ENCODE measurements at regions not wholly inside any gene's neighbourhood (a gene's known extent, or its start where the extent isn't known, plus 50 kb on each side); places are given as distances from the start of the nearest gene placed in this dataset.
"Not testable (repeated sequence)": the region's sequence is repeated elsewhere in the genome, so short reads cannot be mapped to it uniquely, and the experiment has no call there.

DNA sequence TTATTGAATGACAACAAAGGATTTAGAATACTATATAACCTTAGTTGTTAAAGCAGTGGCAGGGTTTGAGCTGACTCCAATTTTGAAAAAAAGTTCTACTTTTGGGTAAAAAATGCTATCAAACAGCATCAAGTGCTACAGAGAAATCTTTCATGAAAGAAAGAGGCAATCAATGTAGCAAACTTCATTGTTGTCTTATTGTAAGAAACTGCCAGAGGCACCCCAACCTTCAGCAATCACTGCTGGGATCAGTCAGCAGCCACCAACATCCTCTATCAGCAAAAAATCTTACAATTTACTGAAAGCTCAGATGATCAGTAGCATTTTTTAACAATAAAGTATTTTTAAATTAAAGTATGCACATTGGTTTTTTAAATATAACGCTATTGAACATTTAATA, 4754.7 kb upstream of the OR11H1 start:
- H3K4me1 Mint-ChIP-seq; ATAC-seq (ENCODE audit: low read depth); H3K4me3 Mint-ChIP-seq; H3K27me3 Mint-ChIP-seq; H3K27ac Mint-ChIP-seq; CTCF ChIA-PET; H3K36me3 Mint-ChIP-seq (ENCODE audit: low read depth); DNase-seq; intact Hi-C loops (cut with micrococcal nuclease); POLR2A ChIA-PET: not testable (repeated sequence)
- H3K9me3 Mint-ChIP-seq = peaks cover 18% of the 10 kb centered on the region

GRCh38 chr22:10775601-10776357, 4752.2 kb upstream of the OR11H1 start:
- H3K4me3 Mint-ChIP-seq; POLR2A ChIA-PET; ATAC-seq (ENCODE audit: low read depth); DNase-seq; H3K27ac Mint-ChIP-seq; intact Hi-C loops (cut with micrococcal nuclease); H3K36me3 Mint-ChIP-seq (ENCODE audit: low read depth); H3K27me3 Mint-ChIP-seq; H3K4me1 Mint-ChIP-seq; CTCF ChIA-PET: not testable (repeated sequence)
- H3K9me3 Mint-ChIP-seq = peaks cover 22% of the 10 kb centered on the region

- H3K27me3 Mint-ChIP-seq; intact Hi-C loops (cut with micrococcal nuclease); H3K4me1 Mint-ChIP-seq; H3K27ac Mint-ChIP-seq; H3K36me3 Mint-ChIP-seq (ENCODE audit: low read depth); H3K4me3 Mint-ChIP-seq; CTCF ChIA-PET; ATAC-seq (ENCODE audit: low read depth); POLR2A ChIA-PET; DNase-seq: not testable (repeated sequence)
- peaks cover 22% of the 10 kb centered on the region for H3K9me3 Mint-ChIP-seq
These were observed 4751.6 kb upstream of the OR11H1 start for GRCh38 chr22:10776358-10776729.

DNA sequence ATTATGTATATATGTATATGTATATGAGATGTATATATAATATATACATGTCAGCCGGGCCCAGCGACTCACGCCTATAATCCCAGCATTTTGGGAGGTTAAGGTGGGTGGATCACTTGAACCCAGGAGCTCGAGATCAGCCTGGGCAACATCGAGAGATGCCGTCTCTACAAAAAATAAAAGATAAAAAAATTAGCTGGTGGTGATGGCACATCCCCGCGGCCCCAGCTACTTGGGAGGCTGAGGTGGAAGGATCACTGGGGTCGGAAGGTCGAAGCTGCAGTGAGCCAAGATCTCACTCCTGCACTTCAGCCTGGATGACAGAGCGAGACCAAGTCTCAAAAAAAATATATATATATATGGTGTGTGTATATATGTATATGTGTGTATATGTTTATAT, 4750.3 kb upstream of the OR11H1 start:
- intact Hi-C loops (cut with micrococcal nuclease); H3K4me1 Mint-ChIP-seq; H3K27me3 Mint-ChIP-seq; H3K27ac Mint-ChIP-seq; CTCF ChIA-PET; POLR2A ChIA-PET; DNase-seq; H3K4me3 Mint-ChIP-seq; H3K36me3 Mint-ChIP-seq (ENCODE audit: low read depth); ATAC-seq (ENCODE audit: low read depth): not testable (repeated sequence)
- peaks cover 22% of the 10 kb centered on the region for H3K9me3 Mint-ChIP-seq

DNA sequence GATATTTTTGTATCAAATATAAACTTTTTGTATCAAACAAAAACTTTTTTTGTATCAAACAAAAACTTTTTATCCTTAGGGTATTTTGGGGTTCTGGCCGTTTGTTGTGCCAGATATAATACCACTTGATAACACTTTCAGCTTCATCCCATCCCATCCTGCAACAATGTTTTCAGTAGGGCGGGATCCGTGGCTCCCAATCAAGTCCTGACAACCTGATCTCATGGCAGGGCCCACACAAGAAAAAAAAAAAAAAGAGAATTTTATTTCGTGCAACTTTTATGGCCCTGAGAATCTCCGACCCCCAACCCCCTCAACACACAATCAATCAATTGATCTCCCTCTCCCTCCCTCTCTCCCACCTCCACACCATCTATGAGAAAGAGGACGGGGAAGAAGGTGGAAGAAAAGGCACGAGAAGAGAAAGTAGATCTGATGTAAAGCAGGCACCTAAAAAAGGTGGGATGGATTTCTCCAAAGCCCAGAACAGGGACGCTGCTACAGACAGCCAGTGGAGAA, 4749.6 kb upstream of the OR11H1 start:
- DNase-seq (no peak), ATAC-seq (ENCODE audit: low read depth) (no peak)
- no peak overlapping the region for H3K4me3 Mint-ChIP-seq
- H3K27me3 Mint-ChIP-seq = no peaks in the 10 kb centered on the region
- CTCF ChIA-PET = no interaction called here
- peaks cover 19% of the 10 kb centered on the region for H3K9me3 Mint-ChIP-seq
- no peak overlapping the region for H3K27ac Mint-ChIP-seq
- POLR2A ChIA-PET = no interaction called here
- H3K4me1 Mint-ChIP-seq = no peaks in the 10 kb centered on the region
- no peaks in the 10 kb centered on the region for H3K36me3 Mint-ChIP-seq (ENCODE audit: low read depth)
- intact Hi-C loops (cut with micrococcal nuclease) = no loop called here
- TF ChIP-seq, protein P1, sequence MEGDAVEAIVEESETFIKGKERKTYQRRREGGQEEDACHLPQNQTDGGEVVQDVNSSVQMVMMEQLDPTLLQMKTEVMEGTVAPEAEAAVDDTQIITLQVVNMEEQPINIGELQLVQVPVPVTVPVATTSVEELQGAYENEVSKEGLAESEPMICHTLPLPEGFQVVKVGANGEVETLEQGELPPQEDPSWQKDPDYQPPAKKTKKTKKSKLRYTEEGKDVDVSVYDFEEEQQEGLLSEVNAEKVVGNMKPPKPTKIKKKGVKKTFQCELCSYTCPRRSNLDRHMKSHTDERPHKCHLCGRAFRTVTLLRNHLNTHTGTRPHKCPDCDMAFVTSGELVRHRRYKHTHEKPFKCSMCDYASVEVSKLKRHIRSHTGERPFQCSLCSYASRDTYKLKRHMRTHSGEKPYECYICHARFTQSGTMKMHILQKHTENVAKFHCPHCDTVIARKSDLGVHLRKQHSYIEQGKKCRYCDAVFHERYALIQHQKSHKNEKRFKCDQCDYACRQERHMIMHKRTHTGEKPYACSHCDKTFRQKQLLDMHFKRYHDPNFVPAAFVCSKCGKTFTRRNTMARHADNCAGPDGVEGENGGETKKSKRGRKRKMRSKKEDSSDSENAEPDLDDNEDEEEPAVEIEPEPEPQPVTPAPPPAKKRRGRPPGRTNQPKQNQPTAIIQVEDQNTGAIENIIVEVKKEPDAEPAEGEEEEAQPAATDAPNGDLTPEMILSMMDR (IDR thresholded peaks at IDR 0.05) = no peak

GRCh38 chr22:10779200-10779599, 4748.8 kb upstream of the OR11H1 start:
- intact Hi-C loops (cut with micrococcal nuclease); H3K27ac Mint-ChIP-seq; CTCF ChIA-PET; H3K4me1 Mint-ChIP-seq; POLR2A ChIA-PET; DNase-seq; ATAC-seq (ENCODE audit: low read depth); H3K36me3 Mint-ChIP-seq (ENCODE audit: low read depth); H3K4me3 Mint-ChIP-seq; H3K27me3 Mint-ChIP-seq: not testable (repeated sequence)
- H3K9me3 Mint-ChIP-seq = peaks cover 19% of the 10 kb centered on the region

- no peak for ATAC-seq (ENCODE audit: low read depth)
These were observed 4747.7 kb upstream of the OR11H1 start for GRCh38 chr22:10780281-10780680.

More at GRCh38 chr22:10780281-10780680, 4747.7 kb upstream of the OR11H1 start:
- Mint-ChIP-seq H3K4me1 (no peaks in the 10 kb centered on the region), H3K27ac (no peak overlapping the region), H3K36me3 (ENCODE audit: low read depth) (no peaks in the 10 kb centered on the region), H3K27me3 (no peaks in the 10 kb centered on the region), H3K4me3 (no peak overlapping the region), H3K9me3 (peaks cover 19% of the 10 kb centered on the region)
- CTCF ChIA-PET = no interaction called here
- TF ChIP-seq, protein P1 (IDR thresholded peaks at IDR 0.05) = no peak
- intact Hi-C loops (cut with micrococcal nuclease) = no loop called here
- POLR2A ChIA-PET = no interaction called here
- DNase-seq = no peak
